GM10248 (cell line): ENCODE measurements at regions not wholly inside any gene's neighbourhood (a gene's known extent, or its start where the extent isn't known, plus 50 kb on each side); places are given as distances from the start of the nearest gene placed in this dataset.

Experiments
- CTCF ChIA-PET: fragments of 300-600 bp; sonication (Branson Sonifier 250); formaldehyde crosslinking; extraction: SDS; loops from one replicate; lab custom pipeline; 2021; ENCODE audit warnings: antibody characterized with exemption; lab: Yijun Ruan, JAX
- POLR2A ChIA-PET: fragments of 350-650 bp; sonication (Branson Sonifier 250); formaldehyde crosslinking; extraction: SDS; loops from one replicate; lab custom pipeline; 2020; ENCODE audit warnings: antibody characterized with exemption; lab: Yijun Ruan, JAX
- DNase-seq: peaks from one replicate; pipeline ENCODE4 v3.0.0; 2012; ENCODE audit errors: extremely low spot score
- TF ChIP-seq, protein P1 (sequence below): IDR thresholded peaks from 2 replicates; pipeline ENCODE4 v1.5.1; 2012; ENCODE audit warnings: mild to moderate bottlenecking, low read depth; ENCODE audit errors: extremely low read depth, missing control alignments, control extremely low read depth

DNA sequence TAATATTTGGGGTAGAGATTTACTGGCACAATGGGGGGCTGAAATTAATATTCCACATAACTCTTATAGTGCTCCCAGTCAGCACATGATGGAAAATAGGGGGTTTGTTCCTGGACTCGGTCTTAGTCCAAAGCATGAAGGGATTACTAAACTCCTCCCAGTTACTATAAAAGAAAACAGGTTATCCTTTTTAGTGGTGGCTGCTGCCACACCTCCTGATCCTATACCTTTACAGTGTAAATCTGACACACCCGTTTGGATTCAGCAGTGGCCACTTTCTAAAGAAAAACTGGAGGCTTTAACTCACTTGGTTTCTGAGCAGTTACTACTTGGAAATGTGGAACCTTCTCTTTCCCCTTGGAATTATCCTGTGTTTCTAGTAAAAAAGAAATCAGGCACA is 572.9 kb upstream of the PTGER4 start:
- DNase-seq, result no peak
- TF ChIP-seq, protein P1, sequence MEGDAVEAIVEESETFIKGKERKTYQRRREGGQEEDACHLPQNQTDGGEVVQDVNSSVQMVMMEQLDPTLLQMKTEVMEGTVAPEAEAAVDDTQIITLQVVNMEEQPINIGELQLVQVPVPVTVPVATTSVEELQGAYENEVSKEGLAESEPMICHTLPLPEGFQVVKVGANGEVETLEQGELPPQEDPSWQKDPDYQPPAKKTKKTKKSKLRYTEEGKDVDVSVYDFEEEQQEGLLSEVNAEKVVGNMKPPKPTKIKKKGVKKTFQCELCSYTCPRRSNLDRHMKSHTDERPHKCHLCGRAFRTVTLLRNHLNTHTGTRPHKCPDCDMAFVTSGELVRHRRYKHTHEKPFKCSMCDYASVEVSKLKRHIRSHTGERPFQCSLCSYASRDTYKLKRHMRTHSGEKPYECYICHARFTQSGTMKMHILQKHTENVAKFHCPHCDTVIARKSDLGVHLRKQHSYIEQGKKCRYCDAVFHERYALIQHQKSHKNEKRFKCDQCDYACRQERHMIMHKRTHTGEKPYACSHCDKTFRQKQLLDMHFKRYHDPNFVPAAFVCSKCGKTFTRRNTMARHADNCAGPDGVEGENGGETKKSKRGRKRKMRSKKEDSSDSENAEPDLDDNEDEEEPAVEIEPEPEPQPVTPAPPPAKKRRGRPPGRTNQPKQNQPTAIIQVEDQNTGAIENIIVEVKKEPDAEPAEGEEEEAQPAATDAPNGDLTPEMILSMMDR, result no peak
- ChIA-PET CTCF (no interaction called here), POLR2A (no interaction called here)

DNA sequence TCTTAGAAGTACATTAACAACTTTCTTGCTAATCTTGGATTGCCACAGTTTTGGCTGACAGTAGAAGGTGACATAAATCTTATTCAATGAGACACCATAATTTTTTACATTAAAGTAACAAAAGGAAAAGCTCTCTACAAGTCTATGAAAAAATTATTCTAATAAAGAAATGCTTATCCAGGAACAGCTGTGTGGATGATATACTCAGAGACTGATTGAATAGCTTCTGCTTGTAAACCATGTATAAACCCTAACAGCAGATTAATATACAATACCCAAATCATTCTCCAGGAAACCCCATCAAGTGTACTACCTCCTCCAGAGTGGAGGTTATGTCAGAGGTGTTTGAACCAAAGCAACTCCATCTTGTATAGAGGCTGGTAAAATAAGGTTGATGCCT is 581.4 kb upstream of the PTGER4 start:
- DNase-seq, result no peak
- TF ChIP-seq, protein P1, result no peak
- ChIA-PET POLR2A (no interaction called here), CTCF (interaction anchor here (1.0 kb wide), 1 partner anchor 20 kb away, joined by 3 read pairs; no protein-coding TSS in a partner anchor)

DNA sequence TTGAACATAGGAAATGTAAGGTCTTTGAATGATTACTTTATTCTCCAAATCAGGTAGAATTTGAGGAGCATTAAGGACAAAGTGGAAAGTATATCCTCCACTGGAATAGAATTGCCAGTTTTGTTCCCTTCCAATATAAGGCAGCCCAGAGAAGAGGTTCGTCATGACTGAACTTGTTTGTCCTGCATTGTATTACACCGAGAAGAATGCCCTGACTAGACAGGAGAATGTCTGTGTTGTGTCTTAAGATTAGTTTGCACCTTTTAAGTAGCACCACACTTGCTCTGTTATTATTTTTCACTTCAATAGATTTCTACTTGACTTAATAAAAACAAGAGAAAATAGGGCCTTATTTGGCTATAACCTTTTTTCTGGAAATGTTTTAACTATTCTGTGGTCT is 586.2 kb upstream of the PTGER4 start:
- TF ChIP-seq, protein P1, result no peak
- ChIA-PET CTCF (no interaction called here), POLR2A (no interaction called here)
- DNase-seq, result no peak

DNA sequence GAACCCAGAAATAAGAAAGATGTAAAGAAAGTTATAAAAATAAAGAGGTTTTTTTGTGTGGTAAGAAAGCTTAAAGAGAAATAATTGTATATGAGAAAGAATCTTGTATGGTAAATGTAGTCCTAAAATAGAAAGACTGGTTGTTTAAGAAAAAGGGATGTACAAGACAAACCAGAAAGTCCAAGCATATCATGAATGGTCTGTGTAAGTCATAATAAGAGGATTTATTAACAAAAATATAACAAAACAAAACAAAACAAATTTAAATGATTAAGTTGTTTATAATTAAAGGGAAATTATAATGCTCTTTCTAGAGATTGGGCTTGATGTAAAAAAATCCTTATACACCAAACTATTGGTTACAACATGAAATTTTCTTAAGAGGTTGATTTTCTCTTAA is 590.4 kb upstream of the PTGER4 start:
- DNase-seq, result no peak
- ChIA-PET POLR2A (no interaction called here), CTCF (no interaction called here)
- TF ChIP-seq, protein P1, result no peak

DNA sequence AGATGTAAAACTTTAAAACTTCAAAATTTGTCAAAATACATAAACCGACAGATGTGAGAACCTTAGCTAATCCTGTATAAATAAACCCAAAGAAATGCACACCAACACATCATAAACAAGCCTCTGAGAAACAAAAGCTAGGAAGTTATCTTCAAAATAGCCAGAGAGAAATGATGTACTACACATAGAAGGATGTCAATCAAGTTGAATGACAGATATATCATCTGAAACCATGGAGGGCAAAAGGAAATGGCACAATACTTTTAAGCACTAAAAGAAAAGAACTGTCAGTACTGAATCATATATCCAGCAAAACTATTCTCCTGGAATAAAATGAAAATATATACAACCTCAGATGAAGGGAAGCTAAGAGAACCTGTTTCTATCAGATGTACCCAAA is 595.1 kb upstream of the PTGER4 start:
- TF ChIP-seq, protein P1, result no peak

DNA sequence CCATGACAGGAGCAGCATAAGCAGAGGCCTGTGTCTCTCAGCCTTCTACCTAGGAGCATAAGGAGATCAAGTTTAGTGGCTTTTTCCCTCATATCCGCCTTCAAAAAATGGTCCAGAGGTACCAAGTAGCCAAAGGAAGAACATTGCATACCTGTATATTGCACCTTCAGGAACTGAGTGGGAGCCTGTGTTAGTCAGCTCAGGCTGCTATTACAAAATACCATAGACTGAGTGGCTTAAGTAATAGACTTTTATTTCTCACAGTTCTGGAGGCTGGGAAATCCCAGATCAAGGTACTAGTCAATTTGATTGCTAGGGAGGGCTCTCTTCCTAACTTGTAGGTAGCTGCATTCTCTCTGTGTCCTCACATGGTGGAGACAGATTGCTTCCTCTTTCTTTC is 597.4 kb upstream of the PTGER4 start:
- TF ChIP-seq, protein P1, result no peak
- CTCF ChIA-PET, result no interaction called here
- POLR2A ChIA-PET, result no interaction called here
- DNase-seq, result no peak

More for the DNA sequence above, 595.1 kb upstream of the PTGER4 start:
- POLR2A ChIA-PET, result no interaction called here
- CTCF ChIA-PET, result no interaction called here
- DNase-seq, result no peak

DNA sequence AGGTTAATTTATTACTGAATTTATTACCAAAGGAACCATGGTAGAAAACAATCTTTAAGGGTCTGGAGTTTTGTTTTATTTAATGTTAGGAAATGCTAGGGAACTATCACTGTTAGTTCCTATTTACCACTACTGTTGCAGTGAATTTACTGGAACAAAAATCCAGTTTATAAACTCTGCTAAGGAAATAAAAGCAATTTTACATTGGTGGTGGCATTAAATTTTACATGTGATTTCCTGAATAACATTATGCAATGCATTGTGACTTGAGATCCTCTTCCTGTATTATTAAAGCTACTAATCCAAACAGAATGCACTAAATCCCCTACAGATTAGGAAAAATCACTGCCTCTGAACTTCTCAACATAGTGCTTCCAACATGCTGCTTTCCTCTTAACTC is 599.5 kb upstream of the PTGER4 start:
- ChIA-PET CTCF (no interaction called here), POLR2A (no interaction called here)
- TF ChIP-seq, protein P1, result no peak
- DNase-seq, result no peak
